B cell (primary cell): ENCODE measurements at regions not wholly inside any gene's neighbourhood (a gene's known extent, or its start where the extent isn't known, plus 50 kb on each side); places are given as distances from the start of the nearest gene placed in this dataset.

Experiments used
- ATAC-seq: fragments of 200-7000 bp; cut with Tn5 transposase; one replicate; pipeline ENCODE4 v1.10.0; 2021; ENCODE audit warnings: low read depth, mild to moderate bottlenecking, moderate number of reproducible peaks, moderate library complexity
- CTCF ChIA-PET: fragments of 350-600 bp; sonication (Branson Sonifier 250); formaldehyde crosslinking; loops from one replicate; lab custom pipeline; 2021; ENCODE audit warnings: antibody characterized with exemption, inconsistent platforms; lab: Charles Lee
- POLR2A ChIA-PET: fragments of 350-600 bp; sonication (Branson Sonifier 250); formaldehyde crosslinking; loops from one replicate; lab custom pipeline; 2021; ENCODE audit warnings: antibody characterized with exemption; lab: Charles Lee
- DNase-seq: peaks from one replicate; pipeline ENCODE4 v3.0.0; 2013
- H2AFZ ChIP-seq: 2 replicates; pipeline ENCODE4 v1.6.1; 2012; ENCODE audit warnings: mild to moderate bottlenecking, low read depth, low read length; ENCODE audit not compliant: insufficient read depth, poor library complexity, severe bottlenecking
- H3K27ac ChIP-seq, 2 donors: 1 replicate in 1 of 2; 2 replicates in 1 of 2; pipeline ENCODE4 v1.5.1; 2012 to 2013; ENCODE audit warnings: low read length in 2 of 2, mild to moderate bottlenecking in 2 of 2, moderate library complexity in 1 of 2
- H3K27me3 ChIP-seq, 4 experiments: fragments of 200-600 bp in 1 of 4; sonication (generic) in 1 of 4; replicated peaks in 1 of 4; 1 replicate in 2 of 4; 2 replicates in 2 of 4; pipeline versions ENCODE4 v1.6.1 to v1.7.0; 2013 to 2016; ENCODE audit warnings: low read length in 3 of 4, mild to moderate bottlenecking in 2 of 4, mixed read lengths in 1 of 4, moderate library complexity in 1 of 4; ENCODE audit not compliant: insufficient read depth in 4 of 4, control insufficient read depth in 3 of 4; ENCODE audit errors: control extremely low read depth in 1 of 4
- H3K36me3 ChIP-seq, 2 experiments: replicated peaks in 1 of 2; 1 replicate in 1 of 2; 2 replicates in 1 of 2; pipeline versions ENCODE4 v1.6.1 to v1.7.1; 2013; ENCODE audit warnings: low read length in 1 of 2; ENCODE audit not compliant: insufficient read depth in 2 of 2, control insufficient read depth in 1 of 2; ENCODE audit errors: control extremely low read depth in 1 of 2, extremely low read depth in 1 of 2
- H3K4me1 ChIP-seq, 2 donors: fragments of 200-600 bp in 1 of 2; sonication (generic) in 1 of 2; 1 replicate in 1 of 2; 2 replicates in 1 of 2; pipeline versions ENCODE4 v1.5.1 to v1.6.1; 2013 to 2017; ENCODE audit warnings: low read length in 2 of 2; ENCODE audit not compliant: control insufficient read depth in 2 of 2, insufficient read depth in 2 of 2
- H3K4me2 ChIP-seq: replicated peaks from 2 replicates; pipeline ENCODE3; 2012; ENCODE audit warnings: mild to moderate bottlenecking, low read depth, low read length; ENCODE audit not compliant: poor library complexity, severe bottlenecking
- H3K4me3 ChIP-seq, 5 experiments: fragments of 200-600 bp in 1 of 5; sonication (generic) in 1 of 5; 1 replicate in 3 of 5; 2 replicates in 2 of 5; pipeline versions ENCODE4 v1.5.1 to v1.7.0; 2011 to 2016; ENCODE audit warnings: low read length in 4 of 5, mild to moderate bottlenecking in 4 of 5, low read depth in 2 of 5, control low read depth in 1 of 5, moderate library complexity in 1 of 5; ENCODE audit not compliant: insufficient read depth in 1 of 5; ENCODE audit errors: control extremely low read depth in 1 of 5, extremely low read depth in 1 of 5
- H3K79me2 ChIP-seq: fragments of 200-600 bp; sonication (generic); one replicate; pipeline ENCODE4 v1.6.0; 2016; ENCODE audit warnings: low read length; ENCODE audit not compliant: control insufficient read depth, insufficient read depth
- H3K9ac ChIP-seq: fragments of 200-600 bp; sonication (generic); 2 replicates; pipeline ENCODE4 v1.6.1; 2017; ENCODE audit warnings: mild to moderate bottlenecking, low read length, moderate library complexity
- H3K9me3 ChIP-seq, 3 donors: one replicate each; pipeline versions ENCODE4 v1.6.1 to v1.7.1; 2013; ENCODE audit warnings: low read length in 2 of 3; ENCODE audit not compliant: control insufficient read depth in 2 of 3, insufficient read depth in 1 of 3; ENCODE audit errors: control extremely low read depth in 1 of 3
- H4K20me1 ChIP-seq: 2 replicates; pipeline ENCODE4 v1.6.0; 2012; ENCODE audit warnings: mild to moderate bottlenecking, low read length; ENCODE audit not compliant: insufficient read depth, control insufficient read depth, poor library complexity, severe bottlenecking
- H3K27ac Mint-ChIP-seq: one replicate; pipeline ENCODE4 v1.8.0; 2021; ENCODE audit warnings: mixed read lengths
- H3K27me3 Mint-ChIP-seq: one replicate; pipeline ENCODE4 v1.8.0; 2021; ENCODE audit warnings: mixed read lengths
- H3K4me1 Mint-ChIP-seq: one replicate; pipeline ENCODE4 v1.8.0; 2021; ENCODE audit warnings: mixed read lengths
- H3K4me3 Mint-ChIP-seq: one replicate; pipeline ENCODE4 v1.8.0; 2021; ENCODE audit warnings: mixed read lengths
- H3K9me3 Mint-ChIP-seq: one replicate; pipeline ENCODE4 v1.8.0; 2022; ENCODE audit warnings: mixed read lengths; ENCODE audit not compliant: insufficient read depth
- CTCF ChIP-seq: fragments of 200-600 bp; IDR thresholded peaks from one replicate; pipeline ENCODE4 v1.8.0; 2022; ENCODE audit warnings: antibody characterized with exemption, mild to moderate bottlenecking
- EZH2 ChIP-seq: IDR thresholded peaks from 2 replicates; pipeline ENCODE4 v1.6.1; 2012; ENCODE audit warnings: borderline replicate concordance, low read depth, mild to moderate bottlenecking, moderate library complexity, low read length; ENCODE audit not compliant: insufficient read depth, poor library complexity, severe bottlenecking
- WGBS: methylation state at CpG from one replicate; pipeline ENCODE4 v1.1.5; 2013; ENCODE audit warnings: missing lambda C conversion rate; ENCODE audit not compliant: insufficient coverage; 5-methylcytosine and 5-hydroxymethylcytosine counted together
- intact Hi-C: fragments of 100-400 bp; cut with micrococcal nuclease; formaldehyde crosslinking; loops from one replicate; pipeline ENCODE4 v1.10.0; 2022

GRCh38 chr2:234394450-234394849, 102.4 kb downstream of the ARL4C start:
- peaks cover 30% of the 10 kb centered on the region for H3K4me1 Mint-ChIP-seq
- H3K27me3 Mint-ChIP-seq: peaks cover 3% of the 10 kb centered on the region
- no peaks in the 10 kb centered on the region for H3K79me2 ChIP-seq
- H3K27ac ChIP-seq: no peak overlapping the region
- H3K9me3 ChIP-seq: no peaks in the 10 kb centered on the region
- H4K20me1 ChIP-seq: no peaks in the 10 kb centered on the region
- H3K27me3 ChIP-seq: no peaks in the 10 kb centered on the region
- H3K36me3 ChIP-seq: no peaks in the 10 kb centered on the region
- no peak overlapping the region for H3K4me2 ChIP-seq
- no peak overlapping the region for H3K27ac Mint-ChIP-seq
- ChIA-PET POLR2A (no interaction called here), CTCF (no interaction called here)
- no peak overlapping the region for H3K4me3 Mint-ChIP-seq
- H3K4me1 ChIP-seq: peaks cover 12 to 15% of the 10 kb centered on the region in 2 donors
- H3K4me3 ChIP-seq: no peak overlapping the region
- H3K9ac ChIP-seq: no peak overlapping the region
- DNase-seq: no peak
- no peak for ATAC-seq
- intact Hi-C loops: no loop called here
- TF ChIP-seq EZH2 (no peak), CTCF (no peak)
- no CpG with 5 or more reads among the region's 4 CpGs for WGBS
- no peak overlapping the region for H2AFZ ChIP-seq
- no peaks in the 10 kb centered on the region for H3K9me3 Mint-ChIP-seq

GRCh38 chr2:234393354-234393753, 103.5 kb downstream of the ARL4C start:
- intact Hi-C loops: no loop called here
- TF ChIP-seq EZH2 (no peak), CTCF (no peak)
- H3K4me2 ChIP-seq: peak overlapping the region; percentile 34
- DNase-seq: no peak
- no peaks in the 10 kb centered on the region for H3K9me3 Mint-ChIP-seq
- no peaks in the 10 kb centered on the region for H3K27me3 ChIP-seq
- H2AFZ ChIP-seq: no peak overlapping the region
- peaks cover 32% of the 10 kb centered on the region for H3K4me1 Mint-ChIP-seq
- no peak for ATAC-seq
- H3K4me1 ChIP-seq: peaks cover 12 to 15% of the 10 kb centered on the region in 2 donors
- no peaks in the 10 kb centered on the region for H4K20me1 ChIP-seq
- H3K4me3 ChIP-seq: no peak overlapping the region
- H3K4me3 Mint-ChIP-seq: peak overlapping the region; percentile 3
- H3K27ac ChIP-seq: no peak overlapping the region
- no peak overlapping the region for H3K9ac ChIP-seq
- CTCF ChIA-PET: no interaction called here
- peaks cover 3% of the 10 kb centered on the region for H3K27me3 Mint-ChIP-seq
- H3K36me3 ChIP-seq: no peaks in the 10 kb centered on the region
- no peaks in the 10 kb centered on the region for H3K79me2 ChIP-seq
- H3K27ac Mint-ChIP-seq: no peak overlapping the region
- no CpG with 5 or more reads among the region's 3 CpGs for WGBS
- POLR2A ChIA-PET: no interaction called here
- no peaks in the 10 kb centered on the region for H3K9me3 ChIP-seq
